Stimulated activated CD8-positive, alpha-beta memory T cell treated with anti-CD3 and anti-CD28 coated beads, Interleukin-7, amount 100 ng/mL, for 4 hours (primary cell): ENCODE measurements at regions not wholly inside any gene's neighbourhood (a gene's known extent, or its start where the extent isn't known, plus 50 kb on each side); places are given as distances from the start of the nearest gene placed in this dataset.
"Not testable (repeated sequence)": the region's sequence is repeated elsewhere in the genome, so short reads cannot be mapped to it uniquely, and the experiment has no call there.

Source experiments
- DNase-seq, 2 donors: peaks; one replicate each; pipeline ENCODE4 v3.0.0-alpha.2; 2020; ENCODE audit warnings: low read depth in 2 of 2

- DNase-seq = no peak
These were observed 917.5 kb downstream of the TAF11L14 start for GRCh38 chr5:18551716-18552115.

GRCh38 chr5:18553269-18553668 lies 919.0 kb downstream of the TAF11L14 start:
- no peak for DNase-seq

GRCh38 chr5:18560602-18561001 lies 926.3 kb downstream of the TAF11L14 start:
- DNase-seq = no peak

GRCh38 chr5:18563853-18564252 lies 929.6 kb downstream of the TAF11L14 start:
- DNase-seq = no peak

GRCh38 chr5:18566671-18567070 lies 932.4 kb downstream of the TAF11L14 start:
- DNase-seq = no peak

GRCh38 chr5:18576586-18576985 lies 942.3 kb downstream of the TAF11L14 start:
- DNase-seq = no peak

GRCh38 chr5:18601185-18601584 lies 966.9 kb downstream of the TAF11L14 start:
- no peak for DNase-seq

GRCh38 chr5:18602402-18602801 lies 968.1 kb downstream of the TAF11L14 start:
- DNase-seq = no peak

- DNase-seq = no peak
These were observed 970.9 kb downstream of the TAF11L14 start for GRCh38 chr5:18605186-18605585.

- no peak for DNase-seq
These were observed 973.3 kb downstream of the TAF11L14 start for GRCh38 chr5:18607570-18607969.

GRCh38 chr5:18617191-18617590 lies 982.9 kb downstream of the TAF11L14 start:
- not testable (repeated sequence) for DNase-seq

GRCh38 chr5:18630458-18631045 lies 996.3 kb downstream of the TAF11L14 start:
- DNase-seq = no peak

GRCh38 chr5:18652404-18653215 lies 1018.4 kb downstream of the TAF11L14 start:
- no peak for DNase-seq

- DNase-seq = no peak
These were observed 1019.0 kb downstream of the TAF11L14 start for GRCh38 chr5:18653216-18653752.

- DNase-seq = no peak
These were observed 1026.3 kb downstream of the TAF11L14 start for GRCh38 chr5:18660511-18660910.

- DNase-seq = no peak
These were observed 1028.0 kb downstream of the TAF11L14 start for GRCh38 chr5:18662231-18662630.

- DNase-seq = not testable (repeated sequence)
These were observed 1040.0 kb downstream of the TAF11L14 start for GRCh38 chr5:18674212-18674611.

- DNase-seq = no peak
These were observed 1040.8 kb downstream of the TAF11L14 start for GRCh38 chr5:18675041-18675440.

GRCh38 chr5:18686253-18686652 lies 1052.0 kb downstream of the TAF11L14 start:
- no peak for DNase-seq

GRCh38 chr5:18687429-18687828 lies 1053.2 kb downstream of the TAF11L14 start:
- DNase-seq = no peak

- DNase-seq = no peak
These were observed 1065.4 kb downstream of the TAF11L14 start for GRCh38 chr5:18699681-18700080.

- DNase-seq = no peak
These were observed 1068.6 kb downstream of the TAF11L14 start for GRCh38 chr5:18702821-18703220.

GRCh38 chr5:18712936-18713485 lies 1078.8 kb downstream of the TAF11L14 start:
- DNase-seq = no peak
